ENCODE measurements at regions not wholly inside any gene's neighbourhood (a gene's known extent, or its start where the extent isn't known, plus 50 kb on each side); places are given as distances from the start of the nearest gene placed in this dataset.

DNA sequence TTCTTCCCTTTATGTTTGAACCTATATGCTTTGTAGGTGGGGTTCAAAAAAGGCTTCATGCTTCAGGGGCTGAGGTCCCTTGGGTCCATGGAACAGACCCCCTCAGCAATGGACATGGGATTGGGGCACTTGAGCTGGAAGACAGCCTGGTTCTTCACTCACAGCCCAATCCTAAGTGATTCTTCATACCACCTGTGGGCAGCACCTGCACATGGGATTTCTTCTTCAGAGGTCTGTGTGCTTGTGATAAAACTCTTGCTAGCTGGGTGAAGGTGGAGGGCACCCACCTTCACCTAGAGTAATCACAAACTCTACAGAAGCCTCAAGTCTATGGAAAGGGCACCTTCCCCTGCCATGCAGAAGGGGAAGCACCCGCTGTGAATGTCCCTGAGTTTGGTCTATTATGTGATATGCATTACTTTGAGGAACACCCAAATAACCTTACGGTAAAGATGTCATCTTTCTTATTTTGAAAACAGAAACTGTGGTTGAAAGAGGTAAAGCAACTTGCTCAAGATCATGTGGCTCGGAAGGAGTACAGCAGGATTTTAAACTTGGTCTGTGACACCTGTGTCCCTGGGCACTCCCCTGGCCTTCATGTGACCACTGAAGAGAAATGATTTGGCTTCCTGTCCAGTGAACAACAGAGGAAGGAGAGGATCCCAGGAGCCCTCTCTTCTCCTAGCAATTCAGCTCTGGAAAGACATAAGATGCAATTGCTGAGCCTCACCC lies 469.5 kb upstream of the ZMIZ1 start:
- TF ChIP-seq, protein P1, sequence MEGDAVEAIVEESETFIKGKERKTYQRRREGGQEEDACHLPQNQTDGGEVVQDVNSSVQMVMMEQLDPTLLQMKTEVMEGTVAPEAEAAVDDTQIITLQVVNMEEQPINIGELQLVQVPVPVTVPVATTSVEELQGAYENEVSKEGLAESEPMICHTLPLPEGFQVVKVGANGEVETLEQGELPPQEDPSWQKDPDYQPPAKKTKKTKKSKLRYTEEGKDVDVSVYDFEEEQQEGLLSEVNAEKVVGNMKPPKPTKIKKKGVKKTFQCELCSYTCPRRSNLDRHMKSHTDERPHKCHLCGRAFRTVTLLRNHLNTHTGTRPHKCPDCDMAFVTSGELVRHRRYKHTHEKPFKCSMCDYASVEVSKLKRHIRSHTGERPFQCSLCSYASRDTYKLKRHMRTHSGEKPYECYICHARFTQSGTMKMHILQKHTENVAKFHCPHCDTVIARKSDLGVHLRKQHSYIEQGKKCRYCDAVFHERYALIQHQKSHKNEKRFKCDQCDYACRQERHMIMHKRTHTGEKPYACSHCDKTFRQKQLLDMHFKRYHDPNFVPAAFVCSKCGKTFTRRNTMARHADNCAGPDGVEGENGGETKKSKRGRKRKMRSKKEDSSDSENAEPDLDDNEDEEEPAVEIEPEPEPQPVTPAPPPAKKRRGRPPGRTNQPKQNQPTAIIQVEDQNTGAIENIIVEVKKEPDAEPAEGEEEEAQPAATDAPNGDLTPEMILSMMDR (IDR thresholded peaks at IDR 0.05): no peak
- TF ChIP-seq EZH2 (IDR thresholded peaks at IDR 0.05; ENCODE audit: borderline replicate concordance, insufficient read depth, low read depth, low read length, poor library complexity, severe bottlenecking): no peak
